HG03565 (cell line): ENCODE measurements at regions not wholly inside any gene's neighbourhood (a gene's known extent, or its start where the extent isn't known, plus 50 kb on each side); places are given as distances from the start of the nearest gene placed in this dataset.

Experiments used
- ATAC-seq: cut with Tn5 transposase; IDR thresholded peaks from one replicate; pipeline ENCODE4 v1.9.1; 2021; ENCODE audit warnings: mild to moderate bottlenecking, moderate library complexity; ENCODE audit not compliant: unreplicated experiment

- no peak for ATAC-seq
Measured at GRCh38 chr13:30006246-30006645, 155.8 kb upstream of the UBL3 start.

GRCh38 chr13:30004204-30004603, 153.8 kb upstream of the UBL3 start:
- ATAC-seq, result no peak

GRCh38 chr13:30002577-30002976, 152.2 kb upstream of the UBL3 start:
- no peak for ATAC-seq

GRCh38 chr13:30000370-30000765, 150.0 kb upstream of the UBL3 start:
- ATAC-seq, result no peak

GRCh38 chr13:29999492-30000369, 149.3 kb upstream of the UBL3 start:
- no peak for ATAC-seq

- no peak for ATAC-seq
Measured at GRCh38 chr13:29996316-29996715, 145.9 kb upstream of the UBL3 start.

- no peak for ATAC-seq
Measured at GRCh38 chr13:29994911-29995595, 144.6 kb upstream of the UBL3 start.

- no peak for ATAC-seq
Measured at GRCh38 chr13:29993716-29994488, 143.5 kb upstream of the UBL3 start.

GRCh38 chr13:29993196-29993595, 142.8 kb upstream of the UBL3 start:
- no peak for ATAC-seq

- ATAC-seq, result no peak
Measured at GRCh38 chr13:29991343-29991742, 140.9 kb upstream of the UBL3 start.

- no peak for ATAC-seq
Measured at GRCh38 chr13:29987340-29987739, 136.9 kb upstream of the UBL3 start.

GRCh38 chr13:29980339-29980738, 129.9 kb upstream of the UBL3 start:
- no peak for ATAC-seq

- no peak for ATAC-seq
Measured at GRCh38 chr13:29978211-29978610, 127.8 kb upstream of the UBL3 start.

- ATAC-seq, result no peak
Measured at GRCh38 chr13:29977476-29978120, 127.2 kb upstream of the UBL3 start.

- no peak for ATAC-seq
Measured at GRCh38 chr13:29976535-29976934, 126.1 kb upstream of the UBL3 start.

GRCh38 chr13:29975283-29975682, 124.9 kb upstream of the UBL3 start:
- no peak for ATAC-seq

GRCh38 chr13:29969286-29969685, 118.9 kb upstream of the UBL3 start:
- no peak for ATAC-seq

GRCh38 chr13:29964181-29964845, 113.9 kb upstream of the UBL3 start:
- no peak for ATAC-seq

- no peak for ATAC-seq
Measured at GRCh38 chr13:29963089-29963488, 112.7 kb upstream of the UBL3 start.

GRCh38 chr13:29961036-29961670, 110.7 kb upstream of the UBL3 start:
- no peak for ATAC-seq
